ENCODE measurements at regions not wholly inside any gene's neighbourhood (a gene's known extent, or its start where the extent isn't known, plus 50 kb on each side); places are given as distances from the start of the nearest gene placed in this dataset.
A peak's percentile ranks its signal among the peaks of the same experiment; 100 is the strongest.

DNA sequence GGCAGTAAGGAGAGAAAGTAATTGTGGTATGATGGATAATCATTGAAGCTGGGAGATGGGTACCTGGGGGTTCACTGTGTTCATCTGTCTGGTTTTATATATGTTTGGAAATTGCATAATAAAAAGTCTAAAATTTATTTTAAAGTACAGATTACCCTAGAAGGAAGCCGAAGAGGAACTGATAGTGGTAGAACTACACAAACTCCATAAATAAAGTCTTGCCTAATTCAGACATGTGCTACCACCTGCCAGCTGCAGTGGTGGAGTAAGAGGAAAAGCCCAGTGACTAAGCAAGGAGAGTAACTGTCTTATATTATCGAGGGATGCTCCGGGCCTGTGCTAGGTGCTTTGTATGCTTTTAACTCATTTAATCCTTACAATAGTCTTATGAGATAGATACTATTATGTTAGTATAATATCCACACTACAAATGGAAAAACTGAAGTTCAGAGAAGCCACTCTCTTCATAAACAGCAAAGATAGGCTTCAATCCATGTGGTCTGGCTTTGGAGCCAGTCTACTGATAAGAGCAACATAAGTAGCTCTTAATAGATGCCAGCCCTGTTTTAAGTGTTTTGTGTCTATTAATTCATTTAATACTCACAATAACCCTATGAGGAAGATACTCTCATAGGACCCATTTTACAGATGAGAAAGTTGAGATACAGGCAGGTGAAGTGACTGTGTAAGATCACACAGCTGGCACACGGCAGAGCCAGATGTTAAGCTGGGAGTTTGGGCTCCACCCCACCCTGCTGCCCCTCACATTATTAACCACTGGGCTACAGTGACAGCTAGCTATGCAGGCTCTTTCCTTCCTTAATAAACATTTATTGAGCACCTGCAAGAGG is 56.8 kb upstream of the HNRNPU start:
- no peak for DNase-seq

DNA sequence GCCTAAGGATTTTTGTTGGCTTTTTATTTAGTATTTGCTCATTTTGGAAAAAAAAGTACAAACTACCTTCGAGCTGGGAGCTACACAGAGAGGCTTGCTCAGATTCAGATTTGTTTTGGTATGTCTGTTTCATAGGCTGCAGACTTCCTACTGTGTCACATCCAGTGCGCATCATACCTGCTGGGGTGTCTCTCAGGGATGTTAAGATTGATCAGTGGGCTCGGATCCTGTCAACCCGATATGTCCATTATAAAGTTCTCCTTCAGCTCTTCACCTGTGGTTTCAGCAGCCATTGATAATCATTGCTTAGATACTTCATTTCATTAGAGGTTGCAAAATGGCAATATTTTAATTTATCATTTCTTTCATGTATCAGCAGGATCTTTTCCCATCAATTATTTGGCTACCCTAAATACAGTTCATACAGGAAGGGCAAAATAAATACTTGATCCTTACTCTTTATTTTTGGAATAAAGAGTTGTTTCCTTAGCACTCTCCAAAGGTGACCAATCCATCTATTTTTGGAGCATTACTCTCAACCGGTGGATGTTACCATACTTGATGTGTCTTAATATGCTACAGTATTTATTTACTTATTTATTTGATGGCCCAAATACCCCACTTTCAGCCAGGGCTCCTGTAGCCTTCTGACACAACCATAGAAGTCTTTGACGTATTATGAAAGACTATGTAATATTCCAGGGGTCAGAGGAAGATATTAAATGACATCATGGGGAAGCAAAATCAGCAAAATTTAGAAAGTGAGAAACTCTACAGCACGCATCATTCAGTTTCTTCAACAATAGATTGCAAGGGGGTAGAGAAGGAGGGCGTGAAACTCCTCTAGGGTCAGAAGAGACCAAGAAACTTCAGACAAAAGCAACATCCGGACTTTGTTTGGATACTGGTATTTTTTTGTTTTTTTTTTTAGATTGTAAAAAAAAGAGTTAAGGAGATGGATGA is 55.3 kb upstream of the HNRNPU start:
- no peak for DNase-seq

DNA sequence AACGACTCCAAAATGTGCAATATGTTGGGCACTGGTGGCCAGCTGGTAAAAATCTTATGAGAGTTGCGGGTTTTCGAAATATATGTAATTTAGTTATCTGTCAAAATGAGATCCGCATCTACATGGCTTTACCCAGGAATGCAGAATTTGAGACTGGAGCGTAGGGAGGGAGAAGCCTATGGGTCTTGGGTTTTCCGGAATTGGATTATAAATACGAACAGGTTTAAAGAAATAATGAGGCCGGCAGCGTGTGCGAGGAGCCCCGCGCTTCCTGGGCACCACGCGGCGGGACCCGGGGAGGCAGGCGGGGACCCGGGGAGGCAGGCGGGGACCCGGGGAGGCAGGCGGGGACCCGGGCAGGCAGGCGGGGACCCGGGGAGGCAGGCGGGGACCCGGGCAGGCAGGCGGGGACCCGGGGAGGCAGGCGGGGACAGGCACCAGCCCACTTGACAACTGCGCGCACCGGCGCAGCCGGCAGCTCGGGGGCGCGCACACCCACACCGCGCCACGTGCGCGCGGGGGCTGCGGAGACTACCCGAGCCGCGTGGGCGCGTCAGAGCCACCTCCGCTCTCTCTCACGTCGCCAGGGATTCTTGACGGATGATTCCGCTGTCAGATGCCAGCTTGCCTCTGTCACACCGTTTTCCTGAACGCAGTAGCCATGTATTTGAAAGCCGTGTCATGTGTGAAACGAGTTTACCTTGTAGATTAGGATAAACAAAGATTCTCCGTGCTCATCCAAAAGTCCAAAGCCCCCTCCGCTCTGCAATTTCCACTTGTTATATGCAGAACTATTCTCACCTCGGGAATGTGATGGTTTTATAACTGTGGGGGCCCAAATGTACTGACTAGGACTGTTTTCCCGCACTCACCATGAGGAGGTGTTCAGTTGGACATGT is 54.3 kb upstream of the HNRNPU start:
- DNase-seq, result peak; percentile 57

DNA sequence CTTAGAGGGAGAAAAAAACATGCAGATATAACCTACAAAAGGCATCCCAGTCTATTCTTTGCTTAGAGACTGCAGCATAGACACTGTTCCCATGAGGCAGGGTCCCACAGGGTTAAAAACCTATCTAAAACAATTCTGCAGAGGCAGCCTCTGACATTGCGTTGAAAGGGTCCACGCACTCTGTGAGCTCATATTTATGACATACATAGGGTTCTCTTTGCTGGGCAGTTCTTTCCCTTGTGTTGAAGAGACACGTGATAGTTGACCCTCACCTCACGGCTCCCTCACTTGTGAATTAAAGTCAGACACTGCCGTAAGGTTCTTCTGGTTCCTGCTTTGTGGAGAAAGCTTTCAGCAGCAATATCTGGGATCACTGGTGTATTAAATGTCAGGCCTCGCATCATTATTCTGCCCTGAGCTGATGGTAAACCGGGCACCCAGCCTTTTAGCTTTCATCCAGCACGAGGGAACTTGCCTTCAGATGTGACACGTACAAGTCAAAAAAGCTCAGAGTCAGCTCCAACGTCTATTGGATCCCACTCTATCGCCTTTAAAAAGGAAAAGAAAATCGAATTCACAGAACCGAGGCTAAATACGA is 52.8 kb upstream of the HNRNPU start:
- no peak for DNase-seq

DNA sequence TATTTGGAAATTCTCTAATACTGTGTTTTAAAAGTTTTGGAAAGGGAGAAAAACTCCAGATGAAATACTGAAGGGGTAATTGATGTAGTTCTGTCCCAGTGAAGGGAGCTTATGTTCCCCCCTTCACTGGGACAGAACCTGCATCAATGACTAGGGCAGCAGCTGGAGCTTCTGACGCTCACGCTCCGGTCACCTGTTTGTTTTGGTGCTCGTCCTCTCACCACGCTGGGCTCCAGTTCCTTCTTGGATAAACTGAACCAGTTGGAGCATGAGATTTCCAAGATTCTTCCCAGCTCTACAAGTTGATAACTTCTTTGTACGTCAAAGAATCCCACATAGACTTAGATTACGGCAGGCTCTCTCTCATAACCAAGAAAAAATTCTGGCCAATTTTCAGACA is 51.4 kb upstream of the HNRNPU start:
- DNase-seq, result no peak

DNA sequence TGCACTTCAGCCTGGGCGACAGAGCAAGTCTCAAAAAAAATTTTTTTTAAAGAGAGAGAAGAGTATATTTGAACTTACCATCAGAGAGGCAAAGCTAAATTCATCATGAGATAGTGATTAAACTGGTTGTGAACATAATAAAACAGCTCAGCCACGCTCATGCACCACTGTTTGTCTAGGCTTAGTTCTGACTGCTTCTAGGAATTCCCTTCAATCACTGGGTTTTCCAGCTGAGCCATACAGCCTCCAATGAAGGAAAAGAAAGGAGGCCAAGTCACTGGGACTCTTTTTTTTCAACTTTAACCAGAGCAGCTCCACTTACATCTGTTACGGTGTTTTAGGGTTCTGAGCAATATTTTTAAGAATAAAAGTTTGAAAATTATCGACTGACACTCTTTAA is 50.4 kb upstream of the HNRNPU start:
- no peak for DNase-seq

Data from right hindlimb (tissue), 1 donor.